ENCODE measurements at regions not wholly inside any gene's neighbourhood (a gene's known extent, or its start where the extent isn't known, plus 50 kb on each side); places are given as distances from the start of the nearest gene placed in this dataset.

- TF ChIP-seq POLR2A (IDR thresholded peaks at IDR 0.05), result no peak
- TF ChIP-seq EP300 (IDR thresholded peaks at IDR 0.05), result no peak
- TF ChIP-seq, protein P1, sequence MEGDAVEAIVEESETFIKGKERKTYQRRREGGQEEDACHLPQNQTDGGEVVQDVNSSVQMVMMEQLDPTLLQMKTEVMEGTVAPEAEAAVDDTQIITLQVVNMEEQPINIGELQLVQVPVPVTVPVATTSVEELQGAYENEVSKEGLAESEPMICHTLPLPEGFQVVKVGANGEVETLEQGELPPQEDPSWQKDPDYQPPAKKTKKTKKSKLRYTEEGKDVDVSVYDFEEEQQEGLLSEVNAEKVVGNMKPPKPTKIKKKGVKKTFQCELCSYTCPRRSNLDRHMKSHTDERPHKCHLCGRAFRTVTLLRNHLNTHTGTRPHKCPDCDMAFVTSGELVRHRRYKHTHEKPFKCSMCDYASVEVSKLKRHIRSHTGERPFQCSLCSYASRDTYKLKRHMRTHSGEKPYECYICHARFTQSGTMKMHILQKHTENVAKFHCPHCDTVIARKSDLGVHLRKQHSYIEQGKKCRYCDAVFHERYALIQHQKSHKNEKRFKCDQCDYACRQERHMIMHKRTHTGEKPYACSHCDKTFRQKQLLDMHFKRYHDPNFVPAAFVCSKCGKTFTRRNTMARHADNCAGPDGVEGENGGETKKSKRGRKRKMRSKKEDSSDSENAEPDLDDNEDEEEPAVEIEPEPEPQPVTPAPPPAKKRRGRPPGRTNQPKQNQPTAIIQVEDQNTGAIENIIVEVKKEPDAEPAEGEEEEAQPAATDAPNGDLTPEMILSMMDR (IDR thresholded peaks at IDR 0.05), result no peak
- no peak for DNase-seq (ENCODE audit: low spot score in 2 of 2)
Observed at GRCh38 chr10:131818510-131819234, 82.1 kb upstream of the PPP2R2D start.

DNA sequence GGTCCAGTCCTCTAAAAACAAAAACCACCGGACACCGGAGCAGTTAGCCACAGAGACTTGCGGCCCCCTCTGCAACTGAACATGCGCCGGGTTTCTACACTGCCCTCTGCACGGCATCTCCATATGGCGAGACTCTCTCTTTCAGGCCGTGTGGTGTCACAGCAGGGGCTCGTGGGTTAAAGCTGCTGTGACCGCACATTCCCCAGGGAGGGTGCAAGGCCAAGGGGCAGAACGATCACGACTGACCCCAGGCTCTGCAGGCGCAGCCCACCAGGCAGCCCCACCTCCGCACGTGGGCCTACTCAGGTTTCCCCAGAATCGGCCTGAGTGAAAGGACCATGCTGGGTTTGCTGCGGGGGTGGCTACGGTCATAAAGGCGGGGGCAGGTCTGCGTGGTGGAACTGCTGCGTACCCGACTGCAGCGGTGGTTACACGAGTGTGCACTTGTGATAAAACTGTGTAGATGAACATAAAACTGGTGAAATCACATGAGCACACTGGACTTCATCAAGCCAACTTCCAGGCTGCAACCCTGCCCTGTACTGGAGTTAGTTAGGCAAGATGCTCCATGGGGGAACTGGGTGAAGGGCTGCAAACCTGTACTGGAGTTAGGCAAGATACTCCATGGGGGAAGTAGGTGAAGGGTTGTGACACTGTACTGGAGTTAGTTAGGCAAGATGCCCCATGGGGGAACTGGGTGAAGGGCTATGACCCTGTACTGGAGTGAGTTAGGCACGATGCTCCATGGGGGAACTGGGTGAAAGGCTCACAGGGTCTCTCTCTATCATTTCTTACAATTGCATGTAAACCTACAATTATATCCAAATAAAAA is 81.4 kb upstream of the PPP2R2D start:
- Histone ChIP-seq H3K4me1 (no peaks in the 10 kb centered on the region), H3K36me3 (no peaks in the 10 kb centered on the region), H3K27ac (no peak overlapping the region), H3K9me3 (no peaks in the 10 kb centered on the region), H3K27me3 (no peaks in the 10 kb centered on the region), H3K4me3 (no peak overlapping the region)
- no peak for DNase-seq (ENCODE audit: low spot score in 2 of 2)
- TF ChIP-seq, protein P1 (IDR thresholded peaks at IDR 0.05), result no peak
- 49 to 61% methylated on average over 19 to 25 of the region's 25 CpGs for WGBS, 2 donors

More at GRCh38 chr10:131818510-131819234, 82.1 kb upstream of the PPP2R2D start:
- WGBS, 2 donors, result 77 to 89% methylated on average over 21 to 22 of the region's 22 CpGs
- Histone ChIP-seq H3K4me1 (no peaks in the 10 kb centered on the region), H3K27me3 (no peaks in the 10 kb centered on the region), H3K36me3 (no peaks in the 10 kb centered on the region), H3K4me3 (no peak overlapping the region), H3K27ac (no peak overlapping the region), H3K9me3 (no peaks in the 10 kb centered on the region)

GRCh38 chr10:131820626-131821025 is 80.2 kb upstream of the PPP2R2D start:
- 79 to 86% methylated on average over 9 of the region's 9 CpGs for whole genome bisulfite sequencing, 2 donors
- no peaks in the 10 kb centered on the region for H3K9me3 ChIP-seq
- no peak for DNase-seq (ENCODE audit: low spot score in 2 of 2)
- no peaks in the 10 kb centered on the region for H3K27me3 ChIP-seq
- TF ChIP-seq POLR2A (IDR thresholded peaks at IDR 0.05) (no peak), EP300 (IDR thresholded peaks at IDR 0.05) (no peak)
- TF ChIP-seq, protein P1 (IDR thresholded peaks at IDR 0.05), result no peak
- H3K36me3 ChIP-seq, result no peaks in the 10 kb centered on the region
- H3K27ac ChIP-seq, result no peak overlapping the region
- H3K4me3 ChIP-seq, result no peak overlapping the region
- H3K4me1 ChIP-seq, result no peaks in the 10 kb centered on the region

DNA sequence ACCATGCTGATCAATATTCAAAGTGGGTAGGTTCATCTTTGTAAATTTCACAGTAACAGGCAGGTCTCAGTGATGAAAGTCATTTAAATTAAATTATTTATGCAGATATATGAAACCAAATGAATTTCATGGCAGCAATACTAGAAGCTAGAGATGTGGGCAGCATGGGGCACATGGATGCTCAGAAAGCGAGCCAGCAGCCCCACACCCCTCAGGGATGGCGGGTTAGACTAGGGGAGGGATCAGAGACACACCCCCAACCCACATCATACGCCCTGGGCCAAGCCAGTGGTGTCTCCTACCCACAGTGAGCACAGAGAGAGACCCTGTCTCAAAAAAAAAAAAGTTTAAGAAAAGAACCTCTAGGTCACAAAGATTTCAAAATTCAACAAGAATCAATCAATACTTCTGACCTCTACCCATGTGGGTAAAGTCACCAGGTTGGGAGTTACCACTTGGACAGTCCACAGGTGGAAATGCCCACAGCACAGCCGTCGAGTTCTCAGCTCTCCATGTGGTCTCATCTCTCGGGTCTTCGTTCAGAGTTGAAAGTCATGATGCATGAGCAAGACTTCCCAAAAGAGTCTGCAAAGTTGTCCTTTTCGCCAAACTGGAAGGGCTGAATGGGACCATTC is 79.3 kb upstream of the PPP2R2D start:
- Histone ChIP-seq H3K4me1 (no peaks in the 10 kb centered on the region), H3K36me3 (no peaks in the 10 kb centered on the region), H3K9me3 (no peaks in the 10 kb centered on the region), H3K27ac (no peak overlapping the region), H3K27me3 (no peaks in the 10 kb centered on the region), H3K4me3 (no peak overlapping the region)
- 83 to 87% methylated on average over 8 of the region's 8 CpGs for WGBS, 2 donors
- no peak for DNase-seq (ENCODE audit: low spot score in 2 of 2)
- TF ChIP-seq POLR2A (IDR thresholded peaks at IDR 0.05), result no peak
- TF ChIP-seq, protein P1 (IDR thresholded peaks at IDR 0.05), result no peak
- TF ChIP-seq EP300 (IDR thresholded peaks at IDR 0.05), result no peak
